ENCODE measurements at regions not wholly inside any gene's neighbourhood (a gene's known extent, or its start where the extent isn't known, plus 50 kb on each side); places are given as distances from the start of the nearest gene placed in this dataset.

GRCh38 chr13:22077764-22078163 is 406.9 kb downstream of the FGF9 start:
- RAD21 ChIA-PET (ENCODE audit: low non-redundant PET in 1 of 2, low total read pairs in 2 of 2, uncharacterized antibody in 2 of 2, unreplicated experiment in 2 of 2), result no interaction called here

More at GRCh38 chr13:22077764-22078163, 406.9 kb downstream of the FGF9 start:
- no peak overlapping the region for H3K27ac ChIP-seq (ENCODE audit: low read depth, low read length)
- H3K27me3 ChIP-seq (ENCODE audit: insufficient read depth, low read length), result no peaks in the 10 kb centered on the region
- TF ChIP-seq REST (IDR thresholded peaks at IDR 0.05; ENCODE audit: low read depth) (no peak), FOSL1 (IDR thresholded peaks at IDR 0.05; ENCODE audit: low read depth) (no peak), SRF (IDR thresholded peaks at IDR 0.05; ENCODE audit: low read depth) (no peak), ELF1 (IDR thresholded peaks at IDR 0.05; ENCODE audit: borderline replicate concordance, low read depth) (no peak), ZNF274 (IDR thresholded peaks at IDR 0.05; ENCODE audit: low read depth, low read length) (no peak), CBX3 (IDR thresholded peaks at IDR 0.05; ENCODE audit: low read depth) (no peak), ZBTB33 (IDR thresholded peaks at IDR 0.05; ENCODE audit: extremely low read depth, insufficient replicate concordance, low read length) (no peak), SP1 (IDR thresholded peaks at IDR 0.05; ENCODE audit: low read depth) (no peak), EZH2 (IDR thresholded peaks at IDR 0.05) (no peak), JUND (IDR thresholded peaks at IDR 0.05) (no peak), EGR1 (IDR thresholded peaks at IDR 0.05; ENCODE audit: low read depth) (no peak), RAD21 (IDR thresholded peaks at IDR 0.05; ENCODE audit: low read depth) (no peak), ATF3 (IDR thresholded peaks at IDR 0.05) (no peak), TCF7L2 (IDR thresholded peaks at IDR 0.05; ENCODE audit: borderline replicate concordance, extremely low read depth, insufficient read depth, insufficient read length) (no peak), POLR2AphosphoS5 (IDR thresholded peaks at IDR 0.05; ENCODE audit: low read depth, low read length) (no peak), EZH2phosphoT487 (IDR thresholded peaks at IDR 0.05; ENCODE audit: borderline replicate concordance) (no peak), CTCF (IDR thresholded peaks at IDR 0.05 in 2 of 3, conservative IDR thresholded peaks at IDR 0.05 in 1 of 3; ENCODE audit: borderline replicate concordance in 1 of 3, insufficient read depth in 1 of 3, low read depth in 2 of 3, low read length in 2 of 3) (no peak), POLR2A (IDR thresholded peaks at IDR 0.05; ENCODE audit: borderline replicate concordance, extremely low read depth, insufficient read depth, insufficient read length) (no peak), YY1 (IDR thresholded peaks at IDR 0.05; ENCODE audit: extremely low read depth, insufficient replicate concordance, low read depth, low read length) (no peak), SIN3A (IDR thresholded peaks at IDR 0.05; ENCODE audit: low read depth) (no peak)
- no peak overlapping the region for H3K9ac ChIP-seq (ENCODE audit: low read length)
- no peaks in the 10 kb centered on the region for H4K20me1 ChIP-seq (ENCODE audit: insufficient read depth)
- intact Hi-C loops (cut with micrococcal nuclease), result loop anchor here (1.0 kb wide), 1 partner anchor 11 kb away; no protein-coding TSS in a partner anchor
- POLR2A ChIA-PET, result no interaction called here
- H3K9me3 ChIP-seq (ENCODE audit: control insufficient read depth in 1 of 2, insufficient read depth in 1 of 2, low read depth in 1 of 2, low read length in 2 of 2), result no peaks in the 10 kb centered on the region
- no peak for ATAC-seq
- no peaks in the 10 kb centered on the region for H3K36me3 ChIP-seq (ENCODE audit: control insufficient read depth in 1 of 2, insufficient read depth in 2 of 2, low read length in 2 of 2)
- no peak overlapping the region for H3K4me2 ChIP-seq (ENCODE audit: low read length)
- no peak overlapping the region for H3K4me3 ChIP-seq (replicated peaks in 1 of 2; ENCODE audit: low read depth in 1 of 2, low read length in 2 of 2)
- BruUV-seq (replicated peaks), result no TSS peak
- no peaks in the 10 kb centered on the region for H3K9me2 ChIP-seq (ENCODE audit: insufficient read depth)
- CTCF ChIA-PET, result no interaction called here
- DNase-seq (ENCODE audit: low read depth, low spot score), result no peak
- no peak overlapping the region for H2AFZ ChIP-seq (ENCODE audit: low read depth, low read length, poor library complexity, severe bottlenecking)
- no peaks in the 10 kb centered on the region for H3K4me1 ChIP-seq (ENCODE audit: control insufficient read depth in 1 of 2, insufficient read depth in 2 of 2, low read length in 2 of 2)
- H3K79me2 ChIP-seq (ENCODE audit: insufficient read depth, low read length), result no peaks in the 10 kb centered on the region

Data from HCT116 (cell line).